ENCODE measurements at regions not wholly inside any gene's neighbourhood (a gene's known extent, or its start where the extent isn't known, plus 50 kb on each side); places are given as distances from the start of the nearest gene placed in this dataset.
A peak's percentile ranks its signal among the peaks of the same experiment; 100 is the strongest.

GRCh38 chr3:76940181-76940770, 99.6 kb upstream of the ROBO2 start:
- DNase-seq: no peak

GRCh38 chr3:76941376-76941775, 98.5 kb upstream of the ROBO2 start:
- DNase-seq: no peak

- no peak for DNase-seq
Measured at GRCh38 chr3:76942101-76942500, 97.8 kb upstream of the ROBO2 start.

GRCh38 chr3:76943058-76943457, 96.8 kb upstream of the ROBO2 start:
- no peak for DNase-seq

GRCh38 chr3:76943671-76944070, 96.2 kb upstream of the ROBO2 start:
- DNase-seq: no peak

GRCh38 chr3:76949033-76949432, 90.9 kb upstream of the ROBO2 start:
- DNase-seq: no peak

- no peak for DNase-seq
Measured at GRCh38 chr3:76949462-76949861, 90.4 kb upstream of the ROBO2 start.

GRCh38 chr3:76950590-76950989, 89.3 kb upstream of the ROBO2 start:
- no peak for DNase-seq

- DNase-seq: no peak
Measured at GRCh38 chr3:76954412-76954811, 85.5 kb upstream of the ROBO2 start.

- DNase-seq: no peak
Measured at GRCh38 chr3:76958274-76958673, 81.6 kb upstream of the ROBO2 start.

- no peak for DNase-seq
Measured at GRCh38 chr3:76958861-76959260, 81.0 kb upstream of the ROBO2 start.

GRCh38 chr3:76961284-76961683, 78.6 kb upstream of the ROBO2 start:
- DNase-seq: no peak

- DNase-seq: peak; percentile 2
Measured at GRCh38 chr3:76965122-76965725, 74.7 kb upstream of the ROBO2 start.

- DNase-seq: no peak
Measured at GRCh38 chr3:76969471-76969870, 70.4 kb upstream of the ROBO2 start.

GRCh38 chr3:76969996-76970615, 69.8 kb upstream of the ROBO2 start:
- peak; percentile 41 for DNase-seq

- no peak for DNase-seq
Measured at GRCh38 chr3:76972624-76973296, 67.1 kb upstream of the ROBO2 start.

- no peak for DNase-seq
Measured at GRCh38 chr3:76976996-76977395, 62.9 kb upstream of the ROBO2 start.

- DNase-seq: no peak
Measured at GRCh38 chr3:76985645-76986044, 54.3 kb upstream of the ROBO2 start.

GRCh38 chr3:76986876-76987474, 52.9 kb upstream of the ROBO2 start:
- no peak for DNase-seq
